ENCODE measurements at regions not wholly inside any gene's neighbourhood (a gene's known extent, or its start where the extent isn't known, plus 50 kb on each side); places are given as distances from the start of the nearest gene placed in this dataset.

DNA sequence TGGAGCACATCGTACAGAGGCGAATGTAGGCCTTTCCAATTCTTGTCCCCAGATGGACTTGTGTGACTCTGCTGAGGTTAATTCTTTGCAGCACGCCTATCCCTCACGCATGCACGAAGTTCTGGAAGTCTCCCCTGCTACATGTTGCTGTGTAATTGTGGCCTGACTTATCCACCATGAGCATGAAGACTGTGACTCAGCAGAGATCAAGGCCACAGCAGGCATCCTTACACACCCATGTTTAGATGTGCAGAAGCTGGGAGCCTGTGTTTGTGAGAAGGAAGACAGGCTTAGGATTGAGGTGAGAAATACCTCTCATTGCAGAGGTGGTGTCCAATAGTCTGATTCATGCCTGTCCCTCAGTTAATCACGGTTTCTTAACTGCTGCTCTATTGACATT, 135.6 kb downstream of the ICE1 start:
- TF ChIP-seq, protein P1, sequence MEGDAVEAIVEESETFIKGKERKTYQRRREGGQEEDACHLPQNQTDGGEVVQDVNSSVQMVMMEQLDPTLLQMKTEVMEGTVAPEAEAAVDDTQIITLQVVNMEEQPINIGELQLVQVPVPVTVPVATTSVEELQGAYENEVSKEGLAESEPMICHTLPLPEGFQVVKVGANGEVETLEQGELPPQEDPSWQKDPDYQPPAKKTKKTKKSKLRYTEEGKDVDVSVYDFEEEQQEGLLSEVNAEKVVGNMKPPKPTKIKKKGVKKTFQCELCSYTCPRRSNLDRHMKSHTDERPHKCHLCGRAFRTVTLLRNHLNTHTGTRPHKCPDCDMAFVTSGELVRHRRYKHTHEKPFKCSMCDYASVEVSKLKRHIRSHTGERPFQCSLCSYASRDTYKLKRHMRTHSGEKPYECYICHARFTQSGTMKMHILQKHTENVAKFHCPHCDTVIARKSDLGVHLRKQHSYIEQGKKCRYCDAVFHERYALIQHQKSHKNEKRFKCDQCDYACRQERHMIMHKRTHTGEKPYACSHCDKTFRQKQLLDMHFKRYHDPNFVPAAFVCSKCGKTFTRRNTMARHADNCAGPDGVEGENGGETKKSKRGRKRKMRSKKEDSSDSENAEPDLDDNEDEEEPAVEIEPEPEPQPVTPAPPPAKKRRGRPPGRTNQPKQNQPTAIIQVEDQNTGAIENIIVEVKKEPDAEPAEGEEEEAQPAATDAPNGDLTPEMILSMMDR (IDR thresholded peaks at IDR 0.05; ENCODE audit: insufficient read depth, low read length), result no peak
- TF ChIP-seq, protein P2, sequence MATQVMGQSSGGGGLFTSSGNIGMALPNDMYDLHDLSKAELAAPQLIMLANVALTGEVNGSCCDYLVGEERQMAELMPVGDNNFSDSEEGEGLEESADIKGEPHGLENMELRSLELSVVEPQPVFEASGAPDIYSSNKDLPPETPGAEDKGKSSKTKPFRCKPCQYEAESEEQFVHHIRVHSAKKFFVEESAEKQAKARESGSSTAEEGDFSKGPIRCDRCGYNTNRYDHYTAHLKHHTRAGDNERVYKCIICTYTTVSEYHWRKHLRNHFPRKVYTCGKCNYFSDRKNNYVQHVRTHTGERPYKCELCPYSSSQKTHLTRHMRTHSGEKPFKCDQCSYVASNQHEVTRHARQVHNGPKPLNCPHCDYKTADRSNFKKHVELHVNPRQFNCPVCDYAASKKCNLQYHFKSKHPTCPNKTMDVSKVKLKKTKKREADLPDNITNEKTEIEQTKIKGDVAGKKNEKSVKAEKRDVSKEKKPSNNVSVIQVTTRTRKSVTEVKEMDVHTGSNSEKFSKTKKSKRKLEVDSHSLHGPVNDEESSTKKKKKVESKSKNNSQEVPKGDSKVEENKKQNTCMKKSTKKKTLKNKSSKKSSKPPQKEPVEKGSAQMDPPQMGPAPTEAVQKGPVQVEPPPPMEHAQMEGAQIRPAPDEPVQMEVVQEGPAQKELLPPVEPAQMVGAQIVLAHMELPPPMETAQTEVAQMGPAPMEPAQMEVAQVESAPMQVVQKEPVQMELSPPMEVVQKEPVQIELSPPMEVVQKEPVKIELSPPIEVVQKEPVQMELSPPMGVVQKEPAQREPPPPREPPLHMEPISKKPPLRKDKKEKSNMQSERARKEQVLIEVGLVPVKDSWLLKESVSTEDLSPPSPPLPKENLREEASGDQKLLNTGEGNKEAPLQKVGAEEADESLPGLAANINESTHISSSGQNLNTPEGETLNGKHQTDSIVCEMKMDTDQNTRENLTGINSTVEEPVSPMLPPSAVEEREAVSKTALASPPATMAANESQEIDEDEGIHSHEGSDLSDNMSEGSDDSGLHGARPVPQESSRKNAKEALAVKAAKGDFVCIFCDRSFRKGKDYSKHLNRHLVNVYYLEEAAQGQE (IDR thresholded peaks at IDR 0.05; ENCODE audit: insufficient replicate concordance, low read depth), result no peak

All from HL-60 (cell line).